GM18868 (cell line): ENCODE measurements at regions not wholly inside any gene's neighbourhood (a gene's known extent, or its start where the extent isn't known, plus 50 kb on each side); places are given as distances from the start of the nearest gene placed in this dataset.

Experiments
- ATAC-seq: cut with Tn5 transposase; IDR thresholded peaks from one replicate; pipeline ENCODE4 v1.9.1; 2021; ENCODE audit warnings: mild to moderate bottlenecking, moderate library complexity; ENCODE audit not compliant: unreplicated experiment

GRCh38 chr9:3054017-3054586 is 210.2 kb upstream of the PUM3 start:
- no peak for ATAC-seq

- ATAC-seq, result no peak
These were observed 205.7 kb upstream of the PUM3 start for GRCh38 chr9:3049636-3050035.

DNA sequence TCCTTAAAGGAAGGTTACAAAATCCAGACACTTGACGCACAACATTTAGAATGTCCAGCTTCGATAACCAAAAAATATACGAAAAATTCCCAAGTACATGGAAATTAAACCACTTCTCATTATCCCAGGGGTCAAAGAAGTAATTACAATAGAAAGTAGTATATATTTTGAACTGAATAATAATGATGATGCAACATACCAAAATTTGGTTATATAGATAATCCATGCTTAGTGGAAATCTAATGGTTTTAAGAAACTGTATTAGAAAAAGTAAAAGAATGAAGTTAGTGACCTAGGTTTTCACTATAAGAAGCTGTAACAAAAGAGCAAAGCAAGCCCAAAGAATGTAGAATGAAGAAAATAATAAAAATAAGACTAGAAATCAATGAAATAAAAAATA is 204.0 kb upstream of the PUM3 start:
- no peak for ATAC-seq

GRCh38 chr9:3045153-3045552 is 201.3 kb upstream of the PUM3 start:
- no peak for ATAC-seq

GRCh38 chr9:3043369-3043768 is 199.5 kb upstream of the PUM3 start:
- no peak for ATAC-seq

GRCh38 chr9:3040761-3041160 is 196.9 kb upstream of the PUM3 start:
- ATAC-seq, result no peak

DNA sequence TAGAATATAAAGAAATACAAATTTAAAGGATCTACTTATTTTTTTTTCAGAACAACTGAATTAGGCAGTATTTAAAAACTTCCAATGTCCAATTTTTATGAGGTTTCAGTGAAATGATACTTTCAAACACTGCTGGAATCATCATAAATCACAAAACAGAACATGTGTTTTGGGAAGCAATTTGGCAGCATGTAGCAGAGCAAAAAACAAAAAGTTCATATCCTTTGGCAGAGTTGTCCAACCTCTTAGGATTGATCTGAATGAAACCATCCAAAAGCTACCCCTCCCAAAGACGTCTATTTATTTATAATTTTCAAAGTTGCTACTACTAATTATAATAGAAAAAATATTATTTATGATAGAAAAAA is 192.4 kb upstream of the PUM3 start:
- no peak for ATAC-seq

DNA sequence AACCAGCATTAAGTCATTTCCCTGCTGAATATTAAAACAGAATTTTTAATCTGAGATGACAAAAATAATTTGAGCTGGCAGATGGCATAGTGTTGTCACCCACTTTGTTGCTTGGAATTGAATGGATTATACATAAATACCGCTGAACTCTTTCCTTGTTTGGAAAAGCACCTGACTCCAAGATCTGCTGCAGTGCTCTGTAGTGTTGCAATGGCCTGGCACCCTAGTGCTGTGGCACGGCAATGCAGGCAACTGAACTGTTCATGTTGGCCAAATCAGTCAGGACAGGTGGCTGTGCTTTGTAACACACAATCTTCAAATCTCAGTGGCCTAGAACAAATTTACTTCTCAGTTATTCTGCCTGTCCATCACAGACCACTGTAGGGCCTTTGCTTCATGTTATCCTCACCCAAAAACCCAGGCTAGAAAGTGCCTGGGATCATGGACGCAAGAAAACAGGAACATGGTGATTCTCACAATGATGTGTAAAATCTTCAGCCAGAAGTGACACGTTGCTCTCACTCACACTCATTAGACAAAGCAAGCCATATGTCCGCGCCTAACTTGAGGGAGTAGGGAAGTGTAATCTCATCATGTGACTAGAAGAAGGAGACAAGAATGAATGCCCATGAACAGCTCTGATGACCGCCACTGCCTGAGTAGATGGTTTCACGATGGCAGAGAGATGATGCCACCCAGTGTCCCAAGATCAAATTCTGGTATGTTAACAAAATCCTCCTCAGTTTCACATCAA is 191.9 kb upstream of the PUM3 start:
- no peak for ATAC-seq

GRCh38 chr9:3032898-3033297 is 189.0 kb upstream of the PUM3 start:
- peak; percentile 67 for ATAC-seq

GRCh38 chr9:3028535-3028934 is 184.6 kb upstream of the PUM3 start:
- no peak for ATAC-seq

- ATAC-seq, result no peak
These were observed 183.3 kb upstream of the PUM3 start for GRCh38 chr9:3027210-3027609.

GRCh38 chr9:3023449-3023848 is 179.6 kb upstream of the PUM3 start:
- ATAC-seq, result no peak

GRCh38 chr9:3018691-3019230 is 174.9 kb upstream of the PUM3 start:
- ATAC-seq, result no peak

GRCh38 chr9:3018071-3018470 is 174.2 kb upstream of the PUM3 start:
- no peak for ATAC-seq

GRCh38 chr9:3014178-3014577 is 170.3 kb upstream of the PUM3 start:
- no peak for ATAC-seq

DNA sequence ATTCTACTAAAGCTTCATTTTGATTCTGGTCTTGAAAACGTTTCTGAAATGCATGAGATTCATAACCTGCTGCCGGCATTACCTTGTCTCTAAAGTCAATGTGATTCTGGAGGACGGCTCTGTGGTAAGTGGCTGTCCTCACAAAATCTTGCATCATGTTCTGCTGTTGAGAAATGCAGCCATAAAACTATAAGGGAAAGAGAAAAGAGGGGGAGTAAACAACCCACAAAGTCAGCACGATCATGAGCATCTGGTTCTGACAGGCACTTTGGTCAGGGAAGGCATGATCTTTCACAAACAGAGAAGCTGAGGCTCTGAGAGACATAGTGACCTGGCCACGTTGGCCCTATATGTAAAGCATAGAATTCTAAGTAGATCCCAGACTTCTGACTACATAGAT is 168.9 kb upstream of the PUM3 start:
- no peak for ATAC-seq

- no peak for ATAC-seq
These were observed 168.3 kb upstream of the PUM3 start for GRCh38 chr9:3012245-3012644.

GRCh38 chr9:3008091-3008490 is 164.2 kb upstream of the PUM3 start:
- ATAC-seq, result no peak

- no peak for ATAC-seq
These were observed 163.4 kb upstream of the PUM3 start for GRCh38 chr9:3007326-3007725.

- no peak for ATAC-seq
These were observed 163.0 kb upstream of the PUM3 start for GRCh38 chr9:3006851-3007250.

DNA sequence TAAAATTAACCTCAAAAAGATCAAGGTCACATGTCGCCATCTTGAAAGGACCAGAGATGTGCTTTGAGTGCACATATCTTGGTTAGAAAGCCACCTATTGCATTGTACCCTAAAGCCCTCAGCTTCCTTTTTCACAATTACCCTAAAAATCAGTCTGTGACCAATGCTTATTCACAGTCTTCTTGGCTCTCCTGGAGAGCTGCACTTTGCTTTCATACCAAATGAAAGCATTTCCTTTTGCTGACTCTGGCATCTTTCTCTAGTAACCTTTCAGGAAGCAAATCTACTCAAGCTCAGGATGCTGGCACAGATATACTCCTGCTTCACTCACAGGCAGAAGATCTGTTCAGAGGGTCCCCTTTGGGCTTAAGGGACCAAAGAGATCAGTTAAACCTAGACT is 160.7 kb upstream of the PUM3 start:
- no peak for ATAC-seq

GRCh38 chr9:3001311-3001710 is 157.4 kb upstream of the PUM3 start:
- no peak for ATAC-seq

DNA sequence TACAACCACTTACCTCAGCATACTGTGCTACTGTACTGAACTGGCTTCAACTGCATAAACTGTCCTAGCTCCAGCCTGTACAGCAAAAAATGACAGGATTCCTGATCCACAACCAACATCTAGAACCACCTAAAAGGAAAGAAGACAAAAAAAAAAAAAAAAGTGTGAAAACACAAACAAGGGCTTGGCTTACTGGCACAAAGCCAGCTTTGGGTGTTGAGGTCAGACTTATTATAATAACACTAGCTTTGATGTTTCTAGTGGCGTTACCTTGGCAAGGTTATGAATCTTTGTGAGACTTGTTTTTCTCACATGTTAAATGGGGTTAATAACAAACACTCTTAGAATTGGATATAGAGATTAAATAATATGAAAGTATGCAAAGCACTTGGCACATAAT is 148.5 kb upstream of the PUM3 start:
- no peak for ATAC-seq
